A549 (cell line): ENCODE measurements at regions not wholly inside any gene's neighbourhood (a gene's known extent, or its start where the extent isn't known, plus 50 kb on each side); places are given as distances from the start of the nearest gene placed in this dataset.

Experiments
- ATAC-seq, 2 experiments: fragments of 200-7000 bp in 1 of 2; fragments of >200 bp in 1 of 2; cut with Nextera tagmentation in 1 of 2; cut with Tn5 transposase in 1 of 2; 3 replicates each; pipeline versions ENCODE4 v1.8.0 to v1.9.1; 2018 to 2020; ENCODE audit warnings: mild to moderate bottlenecking in 1 of 2, moderate library complexity in 1 of 2
- CTCF ChIA-PET: fragments of 300-600 bp; sonication (Branson Sonifier 250); formaldehyde crosslinking; extraction: SDS; loops from one replicate; lab custom pipeline; 2021; ENCODE audit warnings: antibody characterized with exemption, inconsistent platforms; lab: Yijun Ruan, JAX
- POLR2A ChIA-PET: fragments of 350-600 bp; formaldehyde crosslinking; extraction: SDS; loops from one replicate; lab custom pipeline; 2021; ENCODE audit warnings: antibody characterized with exemption, inconsistent platforms; lab: Yijun Ruan, JAX
- DNase-seq, 2 experiments: peaks; one replicate each; pipeline versions ENCODE4 v3.0.0 to v3.0.0-alpha.2; 2011 to 2016; ENCODE audit warnings: low read depth in 1 of 2, low spot score in 1 of 2
- FAIRE-seq: peaks from 2 replicates; lab custom pipeline; 2011; peaks lifted over from hg19 to GRCh38; lab: Jason Lieb, UNC
- H3K27ac ChIP-seq, 2 experiments: fragments of >200 bp; sonication (Bioruptor Twin); formaldehyde crosslinking; 3 replicates each; pipeline ENCODE4 v1.5.1; 2016 to 2017
- H3K4me1 ChIP-seq: fragments of >200 bp; sonication (Bioruptor Twin); formaldehyde crosslinking; 3 replicates; pipeline ENCODE4 v1.6.1; 2016
- H3K4me2 ChIP-seq: fragments of >200 bp; sonication (Bioruptor Twin); formaldehyde crosslinking; 3 replicates; pipeline ENCODE4 v1.6.1; 2016
- H3K4me3 ChIP-seq: fragments of >200 bp; sonication (Bioruptor Twin); formaldehyde crosslinking; 3 replicates; pipeline ENCODE4 v1.5.1; 2016
- H3K9me3 ChIP-seq: fragments of >200 bp; sonication (Bioruptor Twin); formaldehyde crosslinking; 3 replicates; pipeline ENCODE4 v1.6.1; 2016
- ATOH8 ChIP-seq: fragments of 250-450 bp; sonication (Bioruptor Pico); IDR thresholded peaks from 2 replicates; pipeline ENCODE4 v1.5.0; 2020; ENCODE audit warnings: low read depth, mild to moderate bottlenecking, moderate library complexity
- BHLHE40 ChIP-seq: IDR thresholded peaks from 2 replicates; pipeline ENCODE4 v1.6.1; 2012; ENCODE audit warnings: low read depth, low read length, inconsistent platforms
- CBX8 ChIP-seq: fragments of 200-600 bp; sonication (generic); IDR thresholded peaks from 2 replicates; pipeline ENCODE4 v1.6.1; 2016
- CEBPB ChIP-seq, 2 experiments: fragments of >200 bp in 1 of 2; sonication (Bioruptor Twin) in 1 of 2; formaldehyde crosslinking in 1 of 2; IDR thresholded peaks; 2 replicates each; pipeline ENCODE4 v1.6.1; 2012 to 2016
- CHD2 ChIP-seq: fragments of 150-350 bp; IDR thresholded peaks from 2 replicates; pipeline ENCODE4 v1.6.1; 2014; ENCODE audit warnings: low read length; ENCODE audit not compliant: partially characterized antibody
- E2F6 ChIP-seq: IDR thresholded peaks from 2 replicates; pipeline ENCODE4 v1.6.1; 2012; ENCODE audit warnings: low read depth, borderline replicate concordance
- EHF ChIP-seq: fragments of 250-450 bp; sonication (Bioruptor Pico); IDR thresholded peaks from 2 replicates; pipeline ENCODE4 v1.5.0; 2020; ENCODE audit warnings: mild to moderate bottlenecking
- EHMT2 ChIP-seq: fragments of 200-600 bp; sonication (generic); IDR thresholded peaks from 2 replicates; pipeline ENCODE4 v1.6.1; 2016; ENCODE audit warnings: antibody characterized with exemption, low read depth, mild to moderate bottlenecking, moderate library complexity
- ELK1 ChIP-seq: fragments of 150-350 bp; IDR thresholded peaks from 2 replicates; pipeline ENCODE4 v1.6.1; 2014; ENCODE audit warnings: low read depth, mild to moderate bottlenecking, low read length
- FOSL2 ChIP-seq, 2 experiments: fragments of 450-650 bp in 1 of 2; fragments of >200 bp in 1 of 2; sonication (Bioruptor Twin) in 1 of 2; formaldehyde crosslinking; IDR thresholded peaks; 2 replicates each; pipeline versions ENCODE4 v1.5.0 to v1.6.1; 2016 to 2020; ENCODE audit warnings: mild to moderate bottlenecking in 1 of 2, moderate library complexity in 1 of 2
- HES2 ChIP-seq: fragments of >200 bp; sonication (Bioruptor Twin); formaldehyde crosslinking; IDR thresholded peaks from 2 replicates; pipeline ENCODE4 v1.6.1; 2016
- HMGXB4 ChIP-seq: fragments of 250-450 bp; sonication (Bioruptor Pico); IDR thresholded peaks from 2 replicates; pipeline ENCODE4 v1.5.0; 2021; ENCODE audit warnings: mild to moderate bottlenecking, moderate library complexity, borderline replicate concordance
- HOXA7 ChIP-seq: fragments of 250-450 bp; sonication (Bioruptor Pico); IDR thresholded peaks from 2 replicates; pipeline ENCODE4 v1.5.0; 2020; ENCODE audit warnings: mild to moderate bottlenecking, moderate library complexity
- HOXB5 ChIP-seq: fragments of 250-450 bp; sonication (Bioruptor Pico); IDR thresholded peaks from 2 replicates; pipeline ENCODE4 v1.5.0; 2020; ENCODE audit warnings: mild to moderate bottlenecking, moderate library complexity
- JUNB ChIP-seq: fragments of >200 bp; sonication (Bioruptor Twin); formaldehyde crosslinking; IDR thresholded peaks from 2 replicates; pipeline ENCODE4 v1.6.1; 2016
- MAFK ChIP-seq: fragments of 450-650 bp; IDR thresholded peaks from 2 replicates; pipeline ENCODE4 v1.6.1; 2014; ENCODE audit not compliant: partially characterized antibody
- MYC ChIP-seq: IDR thresholded peaks from 2 replicates; pipeline ENCODE4 v1.6.1; 2012; ENCODE audit warnings: mild to moderate bottlenecking, inconsistent platforms, low read length, improper control_type of control experiment, borderline replicate concordance
- PBX3 ChIP-seq: IDR thresholded peaks from 2 replicates; pipeline ENCODE4 v1.6.1; 2012
- PHF8 ChIP-seq: fragments of 200-600 bp; sonication (generic); IDR thresholded peaks from 2 replicates; pipeline ENCODE4 v1.6.1; 2016; ENCODE audit warnings: low read depth, mild to moderate bottlenecking, antibody characterized with exemption, moderate library complexity, borderline replicate concordance
- RARB ChIP-seq: fragments of 250-450 bp; sonication (Bioruptor Pico); IDR thresholded peaks from 2 replicates; pipeline ENCODE4 v1.8.0; 2021; ENCODE audit warnings: mild to moderate bottlenecking, moderate library complexity
- REST ChIP-seq: fragments of 200-600 bp; sonication (generic); IDR thresholded peaks from 2 replicates; pipeline ENCODE4 v1.6.1; 2016; ENCODE audit warnings: antibody characterized with exemption, mild to moderate bottlenecking, moderate library complexity
- RNF2 ChIP-seq: fragments of 200-600 bp; sonication (generic); IDR thresholded peaks from 2 replicates; pipeline ENCODE4 v1.6.1; 2016; ENCODE audit warnings: low read depth, mild to moderate bottlenecking, antibody characterized with exemption, moderate library complexity, borderline replicate concordance
- SREBF2 ChIP-seq: fragments of 450-650 bp; IDR thresholded peaks from 2 replicates; pipeline ENCODE4 v1.6.1; 2014; ENCODE audit warnings: mild to moderate bottlenecking, moderate library complexity
- TP53 ChIP-seq: fragments of 250-450 bp; sonication (Bioruptor Pico); IDR thresholded peaks from 2 replicates; pipeline ENCODE4 v1.5.0; 2021; ENCODE audit warnings: mild to moderate bottlenecking, moderate library complexity
- WGBS: methylation state at CpG from one replicate; pipeline ENCODE4 v1.1.6; 2017; ENCODE audit errors: missing lambda C conversion rate; 5-methylcytosine and 5-hydroxymethylcytosine counted together

- no peak overlapping the region for H3K27ac ChIP-seq
- H3K4me1 ChIP-seq: 0 out of 3 replicates have a peak, but pooled peaks cover 1% of the 10 kb centered on the region
- ChIA-PET POLR2A (no interaction called here), CTCF (no interaction called here)
- ATAC-seq (no peak), FAIRE-seq (no peak), DNase-seq (no peak)
- TF ChIP-seq TP53 (CRISPR knock-in tag): no peak
- TF ChIP-seq HES2: no peak
- TF ChIP-seq ATOH8 (CRISPR knock-in tag): no peak
- H3K4me2 ChIP-seq: no peak overlapping the region
- H3K4me3 ChIP-seq: no peak overlapping the region
- 6% methylated on average over 1 of the region's 1 CpG for WGBS
- H3K9me3 ChIP-seq: no peaks in the 10 kb centered on the region
These were observed 1630.1 kb downstream of the MAT2B start for GRCh38 chr5:165135565-165135964.

- ChIA-PET POLR2A (no interaction called here), CTCF (interaction anchor here (0.6 kb wide), 1 partner anchor 48 kb away, joined by 3 read pairs; no protein-coding TSS in a partner anchor)
- DNase-seq (no peak), FAIRE-seq (no peak)
- no peak overlapping the region for H3K4me3 ChIP-seq
- no peak for TF ChIP-seq HES2
- TF ChIP-seq RARB (CRISPR knock-in tag): no peak
- no peak for TF ChIP-seq EHMT2
- no peak for TF ChIP-seq RNF2
- TF ChIP-seq JUNB: no peak
- TF ChIP-seq HOXB5 (CRISPR knock-in tag): no peak
- TF ChIP-seq CBX8: no peak
- no peak for TF ChIP-seq CHD2
- TF ChIP-seq PBX3: no peak
- no peak for TF ChIP-seq SREBF2
- no peak for TF ChIP-seq E2F6
- TF ChIP-seq, all 56 proteins: peak for 0
- H3K27ac ChIP-seq: no peak overlapping the region
- WGBS: 18% methylated on average over 2 of the region's 2 CpGs
- no peak for ATAC-seq
- no peaks in the 10 kb centered on the region for H3K9me3 ChIP-seq
- H3K4me2 ChIP-seq: no peak overlapping the region
- H3K4me1 ChIP-seq: no peaks in the 10 kb centered on the region
These were observed 1632.3 kb downstream of the MAT2B start for GRCh38 chr5:165137701-165138100.

- no peaks in the 10 kb centered on the region for H3K9me3 ChIP-seq
- H3K4me3 ChIP-seq: no peak overlapping the region
- POLR2A ChIA-PET: no interaction called here
- FAIRE-seq: no peak
- ATAC-seq: no peak
- H3K4me2 ChIP-seq: no peak overlapping the region
- CTCF ChIA-PET: no interaction called here
- no peak overlapping the region for H3K27ac ChIP-seq
- DNase-seq: no peak
- H3K4me1 ChIP-seq: no peaks in the 10 kb centered on the region
- WGBS: 28% methylated on average over 7 of the region's 7 CpGs
- TF ChIP-seq REST: no peak
- TF ChIP-seq PHF8: no peak
- TF ChIP-seq HOXA7: no peak
- TF ChIP-seq HMGXB4: no peak
- no peak for TF ChIP-seq FOSL2 (IDR thresholded peaks at IDR 0.05)
- TF ChIP-seq FOSL2 (CRISPR knock-in tag; IDR thresholded peaks at IDR 0.05): no peak
- no peak for TF ChIP-seq BHLHE40
- TF ChIP-seq EHMT2: no peak
- no peak for TF ChIP-seq CBX8
- TF ChIP-seq MAFK: no peak
- TF ChIP-seq MYC: no peak
- TF ChIP-seq CEBPB (IDR thresholded peaks at IDR 0.05): no peak
- no peak for TF ChIP-seq EHF (CRISPR knock-in tag)
- TF ChIP-seq ELK1: no peak
These were observed 1632.8 kb downstream of the MAT2B start for GRCh38 chr5:165138236-165138635.
